A673 (cell line): ENCODE measurements at regions not wholly inside any gene's neighbourhood (a gene's known extent, or its start where the extent isn't known, plus 50 kb on each side); places are given as distances from the start of the nearest gene placed in this dataset.
A peak's percentile ranks its signal among the peaks of the same experiment; 100 is the strongest.

Experiments used
- BruUV-seq: library from RNA; stranded (reverse); fragments of 400-500 nt; replicated peaks from 2 replicates; lab custom pipeline; 2021; lab: Mats Ljungman, UMichigan
- CTCF ChIA-PET: fragments of 300-600 bp; sonication (Branson Sonifier 250); formaldehyde crosslinking; loops from one replicate; lab custom pipeline; 2022; ENCODE audit warnings: antibody characterized with exemption; lab: Charles Lee
- POLR2A ChIA-PET: fragments of 300-600 bp; sonication (Branson Sonifier 250); formaldehyde crosslinking; loops from one replicate; lab custom pipeline; 2022; ENCODE audit warnings: antibody characterized with exemption; ENCODE audit not compliant: low non-redundant PET; lab: Charles Lee
- DNase-seq: peaks from one replicate; pipeline ENCODE4 v3.0.0-alpha.2; 2015; ENCODE audit warnings: low spot score
- H3K27ac ChIP-seq: fragments of 200-600 bp; sonication (generic); 2 replicates; pipeline ENCODE4 v1.5.1; 2016; ENCODE audit warnings: mixed run types, low read depth, mild to moderate bottlenecking, mixed read lengths, antibody characterized with exemption, low read length; ENCODE audit not compliant: poor library complexity, severe bottlenecking
- H3K27me3 ChIP-seq: fragments of 200-600 bp; sonication (generic); replicated peaks from 2 replicates; pipeline ENCODE4 v1.6.1; 2017; ENCODE audit warnings: mixed run types, low read depth, mild to moderate bottlenecking, mixed read lengths, antibody characterized with exemption, low read length; ENCODE audit not compliant: insufficient read depth, poor library complexity
- H3K36me3 ChIP-seq: fragments of 200-600 bp; sonication (generic); 2 replicates; pipeline ENCODE4 v1.6.1; 2016; ENCODE audit warnings: mixed run types, mild to moderate bottlenecking, mixed read lengths, antibody characterized with exemption, low read length; ENCODE audit not compliant: insufficient read depth, poor library complexity, severe bottlenecking
- H3K4me1 ChIP-seq: fragments of 200-600 bp; sonication (generic); 2 replicates; pipeline ENCODE4 v1.6.1; 2017; ENCODE audit warnings: mixed run types, mild to moderate bottlenecking, mixed read lengths, antibody characterized with exemption, low read length; ENCODE audit not compliant: insufficient read depth, poor library complexity, severe bottlenecking
- H3K4me3 ChIP-seq: fragments of 200-600 bp; sonication (generic); 2 replicates; pipeline ENCODE4 v1.5.1; 2016; ENCODE audit warnings: low read depth, mixed run types, mild to moderate bottlenecking, mixed read lengths, low read length; ENCODE audit not compliant: poor library complexity, severe bottlenecking
- H3K9me3 ChIP-seq: fragments of 200-600 bp; sonication (generic); 2 replicates; pipeline ENCODE4 v1.6.1; 2016; ENCODE audit warnings: mixed run types, low read depth, mild to moderate bottlenecking, mixed read lengths, antibody characterized with exemption, low read length; ENCODE audit not compliant: poor library complexity, severe bottlenecking
- EZH2 ChIP-seq: fragments of 200-600 bp; sonication (generic); IDR thresholded peaks from 2 replicates; pipeline ENCODE4 v1.6.1; 2017; ENCODE audit warnings: borderline replicate concordance, low read depth, mild to moderate bottlenecking, mixed read lengths, antibody characterized with exemption, low read length; ENCODE audit not compliant: poor library complexity, severe bottlenecking
- intact Hi-C: fragments of 100-400 bp; cut with micrococcal nuclease; formaldehyde crosslinking; loops from one replicate; pipeline ENCODE4 v1.10.0; 2022; ENCODE audit not compliant: unreplicated experiment
- TF ChIP-seq, protein P1 (sequence below): fragments of 300-800, 200-600 bp; sonication (generic); conservative IDR thresholded peaks from 2 replicates; pipeline ENCODE4 v1.5.1; 2017; ENCODE audit warnings: low read depth, mild to moderate bottlenecking, antibody characterized with exemption, low read length, moderate library complexity, mixed read lengths

DNA sequence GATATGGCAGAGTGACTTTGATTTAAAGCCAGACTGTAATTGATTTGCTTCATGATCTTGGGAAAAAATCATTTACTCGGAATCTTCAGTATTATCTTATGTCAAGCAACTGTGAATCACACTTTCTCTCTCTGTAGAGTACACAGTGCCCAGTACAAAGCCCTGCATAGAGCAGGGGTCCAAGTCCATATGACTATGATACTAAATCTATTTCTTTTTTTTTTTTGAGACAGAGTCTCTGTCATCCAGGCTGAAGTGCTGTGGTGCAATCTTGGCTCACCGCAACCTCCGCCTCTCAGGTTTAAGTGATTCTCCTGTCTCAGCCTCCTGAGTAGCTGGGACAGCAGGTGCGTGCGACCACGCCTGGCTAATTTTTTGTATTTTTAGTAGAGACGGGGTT lies 194.8 kb upstream of the SEMA6A start:
- POLR2A ChIA-PET: no interaction called here

DNA sequence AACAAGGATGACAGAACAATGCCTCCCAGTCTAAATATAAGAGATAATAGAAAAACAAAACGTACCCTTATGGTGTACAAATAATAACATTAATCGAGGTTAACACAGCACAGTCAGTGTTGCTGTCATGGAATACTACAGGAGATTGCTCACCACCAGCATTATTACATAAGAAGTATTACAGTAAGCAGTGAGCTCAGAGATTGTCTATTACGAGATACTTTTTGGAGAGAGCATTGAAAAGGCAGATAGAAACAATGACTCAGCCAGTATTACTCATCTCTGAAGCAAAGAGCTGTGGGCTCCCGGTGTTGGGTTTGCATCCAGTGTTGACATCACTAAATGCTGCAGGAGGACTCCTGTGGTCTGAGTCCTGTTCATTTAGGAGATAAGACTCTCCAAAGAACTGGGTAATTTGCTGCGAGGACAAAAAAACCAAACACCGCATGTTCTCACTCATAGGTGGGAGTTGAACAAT lies 191.9 kb upstream of the SEMA6A start:
- Histone ChIP-seq H3K27ac (peak overlapping the region; percentile 35), H3K36me3 (no peaks in the 10 kb centered on the region), H3K9me3 (no peaks in the 10 kb centered on the region), H3K4me1 (peaks cover 21% of the 10 kb centered on the region), H3K27me3 (no peaks in the 10 kb centered on the region), H3K4me3 (no peak overlapping the region)
- TF ChIP-seq EZH2: no peak
- TF ChIP-seq, protein P1, sequence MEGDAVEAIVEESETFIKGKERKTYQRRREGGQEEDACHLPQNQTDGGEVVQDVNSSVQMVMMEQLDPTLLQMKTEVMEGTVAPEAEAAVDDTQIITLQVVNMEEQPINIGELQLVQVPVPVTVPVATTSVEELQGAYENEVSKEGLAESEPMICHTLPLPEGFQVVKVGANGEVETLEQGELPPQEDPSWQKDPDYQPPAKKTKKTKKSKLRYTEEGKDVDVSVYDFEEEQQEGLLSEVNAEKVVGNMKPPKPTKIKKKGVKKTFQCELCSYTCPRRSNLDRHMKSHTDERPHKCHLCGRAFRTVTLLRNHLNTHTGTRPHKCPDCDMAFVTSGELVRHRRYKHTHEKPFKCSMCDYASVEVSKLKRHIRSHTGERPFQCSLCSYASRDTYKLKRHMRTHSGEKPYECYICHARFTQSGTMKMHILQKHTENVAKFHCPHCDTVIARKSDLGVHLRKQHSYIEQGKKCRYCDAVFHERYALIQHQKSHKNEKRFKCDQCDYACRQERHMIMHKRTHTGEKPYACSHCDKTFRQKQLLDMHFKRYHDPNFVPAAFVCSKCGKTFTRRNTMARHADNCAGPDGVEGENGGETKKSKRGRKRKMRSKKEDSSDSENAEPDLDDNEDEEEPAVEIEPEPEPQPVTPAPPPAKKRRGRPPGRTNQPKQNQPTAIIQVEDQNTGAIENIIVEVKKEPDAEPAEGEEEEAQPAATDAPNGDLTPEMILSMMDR: no peak
- CTCF ChIA-PET: no interaction called here
- intact Hi-C loops: loop anchor here (10.0 kb wide), 2 partner anchors 192 to 1142 kb away; partner anchors contain the start of genes SEMA6A and TMED7
- peak; percentile 81 for DNase-seq
- POLR2A ChIA-PET: no interaction called here
- no TSS peak for BruUV-seq

More for the DNA sequence above, 194.8 kb upstream of the SEMA6A start:
- no peak overlapping the region for H3K4me3 ChIP-seq
- no TSS peak for BruUV-seq
- CTCF ChIA-PET: no interaction called here
- no peak for TF ChIP-seq EZH2
- TF ChIP-seq, protein P1: no peak
- no peak overlapping the region for H3K27ac ChIP-seq
- H3K9me3 ChIP-seq: no peaks in the 10 kb centered on the region
- H3K4me1 ChIP-seq: peaks cover 20% of the 10 kb centered on the region
- no peaks in the 10 kb centered on the region for H3K27me3 ChIP-seq
- intact Hi-C loops: loop anchor here (10.0 kb wide), 2 partner anchors 195 to 1145 kb away; partner anchors contain the start of genes SEMA6A and TMED7
- H3K36me3 ChIP-seq: no peaks in the 10 kb centered on the region
- no peak for DNase-seq

DNA sequence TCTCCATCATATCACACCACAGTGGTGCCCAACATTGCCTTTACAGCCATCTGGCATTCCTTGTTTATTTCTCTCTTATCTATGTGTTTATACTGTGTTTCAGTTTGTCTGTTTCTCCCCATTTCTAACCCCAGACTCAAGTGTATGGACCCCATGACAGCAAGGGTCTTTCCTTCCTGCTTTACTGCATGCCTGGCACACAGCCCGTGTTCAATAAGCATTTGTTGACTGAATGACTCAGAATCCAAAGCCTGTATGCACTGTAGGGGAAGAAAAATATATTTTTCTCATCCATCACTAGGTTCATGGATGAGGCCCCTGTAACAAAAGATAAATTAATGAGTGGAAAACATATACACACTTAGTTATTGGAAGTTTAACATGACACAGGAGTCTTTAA lies 190.8 kb upstream of the SEMA6A start:
- intact Hi-C loops: loop anchor here (10.0 kb wide), 2 partner anchors 191 to 1141 kb away; partner anchors contain the start of genes SEMA6A and TMED7
- peak; percentile 51 for DNase-seq
- BruUV-seq: no TSS peak
- peaks cover 23% of the 10 kb centered on the region for H3K4me1 ChIP-seq
- H3K36me3 ChIP-seq: no peaks in the 10 kb centered on the region
- no peaks in the 10 kb centered on the region for H3K27me3 ChIP-seq
- no peak overlapping the region for H3K4me3 ChIP-seq
- H3K27ac ChIP-seq: peak overlapping the region; percentile 35
- no peaks in the 10 kb centered on the region for H3K9me3 ChIP-seq
- ChIA-PET POLR2A (no interaction called here), CTCF (no interaction called here)
- TF ChIP-seq EZH2: no peak
- TF ChIP-seq, protein P1: no peak
